NT2/D1 (cell line): ENCODE measurements at regions not wholly inside any gene's neighbourhood (a gene's known extent, or its start where the extent isn't known, plus 50 kb on each side); places are given as distances from the start of the nearest gene placed in this dataset.

Experiments
- DNase-seq: peaks from one replicate; pipeline ENCODE4 v3.0.0-alpha.2; 2011; ENCODE audit warnings: low read depth, low spot score
- H3K27me3 ChIP-seq: 2 replicates; pipeline ENCODE4 v1.6.0; 2011; ENCODE audit warnings: mild to moderate bottlenecking; ENCODE audit not compliant: insufficient read length, insufficient read depth
- H3K36me3 ChIP-seq: 2 replicates; pipeline ENCODE4 v1.6.1; 2011; ENCODE audit warnings: mild to moderate bottlenecking, low read length, mixed read lengths; ENCODE audit not compliant: insufficient read depth, insufficient read length
- H3K4me1 ChIP-seq: 2 replicates; pipeline ENCODE4 v1.5.1; 2011; ENCODE audit not compliant: insufficient read depth, insufficient read length
- H3K4me3 ChIP-seq: 2 replicates; pipeline ENCODE4 v1.5.1; 2011; ENCODE audit warnings: low read depth; ENCODE audit not compliant: insufficient read length
- H3K9ac ChIP-seq: 2 replicates; pipeline ENCODE4 v1.6.0; 2011; ENCODE audit warnings: low read depth; ENCODE audit not compliant: insufficient read length
- H3K9me3 ChIP-seq: 2 replicates; pipeline ENCODE4 v1.5.1; 2011; ENCODE audit warnings: mild to moderate bottlenecking, low read length; ENCODE audit not compliant: insufficient read depth
- SUZ12 ChIP-seq: IDR thresholded peaks from 2 replicates; pipeline ENCODE4 v1.6.1; 2011; ENCODE audit not compliant: insufficient read length, insufficient read depth; ENCODE audit errors: extremely low read depth
- YY1 ChIP-seq: IDR thresholded peaks from 2 replicates; pipeline ENCODE4 v1.6.1; 2011; ENCODE audit not compliant: insufficient read length, insufficient read depth
- ZNF274 ChIP-seq: IDR thresholded peaks from 2 replicates; pipeline ENCODE4 v1.6.1; 2011; ENCODE audit warnings: mild to moderate bottlenecking, low read depth, low read length

- Histone ChIP-seq H3K9me3 (no peaks in the 10 kb centered on the region), H3K9ac (no peak overlapping the region), H3K27me3 (no peaks in the 10 kb centered on the region), H3K36me3 (no peaks in the 10 kb centered on the region), H3K4me1 (no peaks in the 10 kb centered on the region), H3K4me3 (no peak overlapping the region)
- no peak for DNase-seq
- TF ChIP-seq ZNF274: no peak
- TF ChIP-seq YY1: no peak
- no peak for TF ChIP-seq SUZ12
These were observed 389.9 kb downstream of the TEX13C start for GRCh38 chrX:125709532-125709931.

- Histone ChIP-seq H3K36me3 (no peaks in the 10 kb centered on the region), H3K9me3 (no peaks in the 10 kb centered on the region), H3K9ac (no peak overlapping the region), H3K4me3 (no peak overlapping the region), H3K27me3 (no peaks in the 10 kb centered on the region), H3K4me1 (no peaks in the 10 kb centered on the region)
- no peak for DNase-seq
- TF ChIP-seq SUZ12 (no peak), YY1 (no peak), ZNF274 (no peak)
These were observed 390.9 kb downstream of the TEX13C start for GRCh38 chrX:125710403-125711062.

- H3K9ac ChIP-seq: no peak overlapping the region
These were observed 391.4 kb downstream of the TEX13C start for GRCh38 chrX:125711103-125711502.

GRCh38 chrX:125713633-125714032 lies 394.0 kb downstream of the TEX13C start:
- H3K4me3 ChIP-seq: no peak overlapping the region
- no peaks in the 10 kb centered on the region for H3K36me3 ChIP-seq
- no peaks in the 10 kb centered on the region for H3K9me3 ChIP-seq

More at GRCh38 chrX:125711103-125711502, 391.4 kb downstream of the TEX13C start:
- DNase-seq: no peak
- no peaks in the 10 kb centered on the region for H3K27me3 ChIP-seq
- H3K4me1 ChIP-seq: no peaks in the 10 kb centered on the region
- H3K36me3 ChIP-seq: no peaks in the 10 kb centered on the region
- H3K4me3 ChIP-seq: no peak overlapping the region
- no peak for TF ChIP-seq ZNF274
- TF ChIP-seq SUZ12: no peak
- TF ChIP-seq YY1: no peak
- H3K9me3 ChIP-seq: no peaks in the 10 kb centered on the region

GRCh38 chrX:125727117-125727516 lies 407.4 kb downstream of the TEX13C start:
- no peak overlapping the region for H3K9ac ChIP-seq
- TF ChIP-seq ZNF274 (no peak), YY1 (no peak), SUZ12 (no peak)
- no peak overlapping the region for H3K4me3 ChIP-seq
- no peaks in the 10 kb centered on the region for H3K27me3 ChIP-seq
- no peak for DNase-seq
- no peaks in the 10 kb centered on the region for H3K4me1 ChIP-seq
- no peaks in the 10 kb centered on the region for H3K36me3 ChIP-seq
- no peaks in the 10 kb centered on the region for H3K9me3 ChIP-seq

More at GRCh38 chrX:125713633-125714032, 394.0 kb downstream of the TEX13C start:
- no peaks in the 10 kb centered on the region for H3K4me1 ChIP-seq
- H3K27me3 ChIP-seq: no peaks in the 10 kb centered on the region
- no peak overlapping the region for H3K9ac ChIP-seq
- no peak for DNase-seq
- no peak for TF ChIP-seq ZNF274
- TF ChIP-seq SUZ12: no peak
- no peak for TF ChIP-seq YY1

GRCh38 chrX:125736008-125736729 lies 416.5 kb downstream of the TEX13C start:
- no peak overlapping the region for H3K9ac ChIP-seq
- no peaks in the 10 kb centered on the region for H3K9me3 ChIP-seq
- DNase-seq: no peak
- no peak overlapping the region for H3K4me3 ChIP-seq
- H3K27me3 ChIP-seq: no peaks in the 10 kb centered on the region
- no peaks in the 10 kb centered on the region for H3K4me1 ChIP-seq
- TF ChIP-seq SUZ12: no peak
- TF ChIP-seq YY1: no peak
- no peak for TF ChIP-seq ZNF274
- H3K36me3 ChIP-seq: no peaks in the 10 kb centered on the region

- H3K27me3 ChIP-seq: no peaks in the 10 kb centered on the region
- H3K36me3 ChIP-seq: no peaks in the 10 kb centered on the region
- no peak overlapping the region for H3K4me3 ChIP-seq
- H3K4me1 ChIP-seq: no peaks in the 10 kb centered on the region
- no peak for DNase-seq
- H3K9me3 ChIP-seq: no peaks in the 10 kb centered on the region
- H3K9ac ChIP-seq: no peak overlapping the region
- no peak for TF ChIP-seq SUZ12
- TF ChIP-seq ZNF274: no peak
- no peak for TF ChIP-seq YY1
These were observed 423.1 kb downstream of the TEX13C start for GRCh38 chrX:125742811-125743210.
